ENCODE measurements at regions not wholly inside any gene's neighbourhood (a gene's known extent, or its start where the extent isn't known, plus 50 kb on each side); places are given as distances from the start of the nearest gene placed in this dataset.
"Not testable (repeated sequence)": the region's sequence is repeated elsewhere in the genome, so short reads cannot be mapped to it uniquely, and the experiment has no call there.

GRCh38 chr5:126046846-126047571 lies 376.2 kb upstream of the GRAMD2B start:
- FAIRE-seq: no peak

DNA sequence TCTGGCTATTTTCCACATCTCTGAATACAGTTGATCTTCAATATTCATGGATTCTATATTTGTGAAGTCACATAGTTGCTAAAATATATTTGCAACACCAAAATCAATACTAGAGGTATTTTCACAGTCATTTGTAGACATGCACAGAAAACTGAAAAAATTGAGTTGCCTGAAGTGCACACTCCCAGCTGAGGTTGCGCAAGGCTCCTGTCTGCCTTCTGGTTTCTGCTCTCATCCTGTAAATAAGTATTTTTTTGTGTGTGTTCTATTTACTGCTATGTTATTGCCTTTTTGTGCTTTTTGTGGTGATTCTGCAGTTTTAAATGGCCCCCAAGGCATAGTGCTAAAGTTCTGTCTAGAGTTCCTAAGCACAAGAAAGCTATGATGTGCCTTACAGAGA lies 371.1 kb upstream of the GRAMD2B start:
- FAIRE-seq: no peak

- no peak for FAIRE-seq
These were observed 370.4 kb upstream of the GRAMD2B start for GRCh38 chr5:126052791-126053190.

GRCh38 chr5:126053630-126054029 lies 369.6 kb upstream of the GRAMD2B start:
- no peak for FAIRE-seq

- no peak for FAIRE-seq
These were observed 368.4 kb upstream of the GRAMD2B start for GRCh38 chr5:126054577-126055347.

- no peak for FAIRE-seq
These were observed 367.9 kb upstream of the GRAMD2B start for GRCh38 chr5:126055348-126055729.

DNA sequence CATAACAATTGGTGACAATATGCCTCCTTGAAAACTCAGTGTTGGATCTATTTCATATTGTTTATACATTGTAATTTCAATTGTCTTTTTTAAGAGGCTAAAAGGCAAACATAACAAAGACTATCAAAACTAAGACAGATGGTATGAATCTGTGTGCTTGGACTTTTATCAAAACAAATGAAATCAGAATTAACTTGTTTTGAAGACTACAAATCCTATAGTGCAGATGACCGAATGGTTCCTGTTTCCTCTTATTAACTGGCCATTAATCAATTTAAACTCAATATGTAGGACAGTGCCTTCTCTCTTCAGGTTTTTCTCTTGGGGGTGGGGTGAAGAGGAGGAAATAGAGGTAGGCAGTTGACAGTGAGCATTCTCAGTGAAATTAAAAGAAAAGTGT lies 366.9 kb upstream of the GRAMD2B start:
- no peak for FAIRE-seq

DNA sequence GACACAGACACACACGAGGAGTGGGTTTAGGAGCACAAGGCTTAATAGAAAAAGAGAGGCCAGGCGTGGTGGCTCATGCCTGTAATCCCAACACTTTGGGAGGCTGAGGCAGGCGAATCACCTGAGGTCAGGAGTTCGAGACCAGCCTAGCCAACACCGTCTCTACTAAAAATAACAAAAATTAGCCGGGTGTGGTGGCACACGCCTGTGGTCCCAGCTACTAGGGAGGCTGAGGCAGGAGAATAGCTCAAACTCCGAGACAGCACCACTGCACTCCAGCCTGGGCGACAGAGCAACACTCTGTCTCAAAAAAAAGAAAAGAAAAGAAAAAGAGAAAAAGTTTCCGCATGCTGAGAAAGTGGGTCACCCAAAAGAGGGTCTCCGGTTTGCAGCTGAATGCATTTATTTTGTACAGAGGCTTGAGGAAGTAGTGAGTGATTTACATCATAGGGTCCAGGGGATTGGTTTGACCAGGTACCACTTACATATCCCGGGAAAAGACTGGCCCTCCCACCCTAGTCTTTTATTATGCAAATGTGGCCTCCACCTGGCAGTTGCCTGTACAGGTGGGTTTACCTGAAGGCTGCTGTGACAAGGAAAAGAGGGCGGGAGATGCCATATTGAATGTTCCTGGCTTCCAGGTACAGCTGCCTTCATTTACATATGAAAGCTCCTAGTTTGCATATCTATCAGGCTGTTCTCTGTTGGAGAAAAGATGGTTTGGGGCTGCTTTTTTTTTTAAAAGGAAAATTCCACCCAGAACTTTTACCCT lies 366.2 kb upstream of the GRAMD2B start:
- no peak for FAIRE-seq

GRCh38 chr5:126058392-126058791 lies 364.8 kb upstream of the GRAMD2B start:
- not testable (repeated sequence) for FAIRE-seq

DNA sequence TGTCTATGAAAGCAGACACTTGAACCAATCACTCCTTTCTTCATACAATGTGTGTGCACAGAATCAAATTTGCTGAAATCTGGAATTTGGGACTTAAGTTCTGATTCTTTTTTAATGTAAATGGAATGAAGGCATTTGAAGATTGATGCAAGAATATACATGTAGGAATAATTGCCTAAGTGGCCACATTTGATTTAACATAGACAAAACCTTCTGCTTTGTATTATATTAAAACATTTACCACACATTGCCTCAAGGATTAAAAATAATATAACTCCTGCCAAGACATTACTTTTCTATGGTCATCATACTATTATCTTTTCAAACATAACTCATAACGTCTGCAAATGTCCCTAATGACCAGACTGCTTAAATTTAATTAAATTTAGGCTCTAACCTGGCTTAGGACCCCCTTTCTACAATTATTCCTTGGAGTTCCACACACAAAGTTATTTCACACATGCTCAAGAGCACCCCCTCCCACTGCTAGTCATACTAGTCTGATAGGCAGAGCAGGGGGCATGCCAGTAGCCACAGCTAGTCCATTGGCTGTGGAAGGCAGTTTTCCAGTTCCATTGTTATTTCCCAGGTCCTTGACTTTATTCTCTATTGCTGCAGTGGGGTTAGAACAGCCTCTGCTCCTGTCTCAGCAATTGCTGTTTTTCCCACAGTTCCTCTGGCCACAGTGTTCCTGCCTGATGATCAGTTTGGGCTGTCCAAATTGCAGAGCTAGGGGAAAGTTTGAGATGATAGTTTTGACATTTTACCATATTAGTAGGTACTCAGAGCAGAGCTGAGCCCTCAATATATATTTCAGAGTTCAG lies 360.6 kb upstream of the GRAMD2B start:
- no peak for FAIRE-seq

DNA sequence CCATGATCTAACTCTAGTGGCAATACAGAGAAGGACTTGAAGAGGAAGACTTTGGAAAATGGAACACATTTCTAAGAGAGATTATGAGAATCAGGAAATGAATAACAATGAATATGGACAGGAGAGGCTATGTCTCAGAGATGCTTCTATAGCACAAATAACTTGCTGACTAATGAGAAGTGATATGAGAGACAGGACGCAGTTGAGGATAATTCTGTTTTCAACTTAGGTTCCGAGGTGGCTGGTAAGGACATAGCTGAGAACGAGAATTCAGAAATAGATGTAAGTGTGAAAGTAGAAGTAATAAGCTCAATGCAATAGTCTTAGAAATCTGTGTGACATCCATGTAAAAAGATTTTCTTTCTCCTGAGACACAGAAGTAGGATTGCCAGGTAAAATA lies 358.1 kb upstream of the GRAMD2B start:
- no peak for FAIRE-seq

DNA sequence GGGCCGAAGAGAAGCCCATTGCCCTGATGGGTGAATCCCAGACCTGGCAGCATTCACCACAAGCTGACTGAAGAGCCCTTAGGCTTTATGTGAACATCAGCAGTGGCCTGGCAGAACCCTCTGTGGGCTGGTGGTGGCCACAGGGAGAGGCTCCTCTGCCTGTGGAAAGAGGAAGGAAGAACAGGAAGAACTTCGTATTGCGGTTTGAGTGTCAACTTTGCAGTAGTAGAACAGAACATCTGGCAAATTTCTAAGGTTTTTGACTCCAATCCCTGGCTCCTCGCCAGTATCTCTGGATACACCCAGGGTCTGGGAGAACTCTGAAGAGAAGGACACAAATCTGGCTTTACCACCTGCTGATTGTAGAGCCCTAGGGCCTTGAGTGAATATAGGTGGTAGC lies 356.4 kb upstream of the GRAMD2B start:
- FAIRE-seq: no peak

DNA sequence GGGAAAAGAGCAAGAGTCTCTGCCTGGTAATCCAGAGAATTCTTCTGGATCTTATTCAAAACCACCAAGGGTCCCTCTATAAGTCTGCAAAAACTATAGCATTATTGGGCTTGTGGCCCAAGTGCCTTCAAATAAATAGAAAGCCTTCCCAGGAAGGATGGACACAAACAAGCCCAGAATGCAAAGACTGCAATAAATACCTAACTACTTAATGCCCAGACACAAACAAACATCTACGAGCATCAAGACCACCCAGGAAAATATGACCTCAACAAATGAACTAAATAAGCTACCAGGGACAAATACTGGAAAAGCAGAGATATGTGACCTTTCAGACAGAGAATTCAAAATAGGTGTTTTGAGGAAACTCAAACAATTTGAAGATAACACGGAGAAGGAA lies 355.8 kb upstream of the GRAMD2B start:
- no peak for FAIRE-seq

- FAIRE-seq: no peak
These were observed 353.9 kb upstream of the GRAMD2B start for GRCh38 chr5:126069329-126069728.

DNA sequence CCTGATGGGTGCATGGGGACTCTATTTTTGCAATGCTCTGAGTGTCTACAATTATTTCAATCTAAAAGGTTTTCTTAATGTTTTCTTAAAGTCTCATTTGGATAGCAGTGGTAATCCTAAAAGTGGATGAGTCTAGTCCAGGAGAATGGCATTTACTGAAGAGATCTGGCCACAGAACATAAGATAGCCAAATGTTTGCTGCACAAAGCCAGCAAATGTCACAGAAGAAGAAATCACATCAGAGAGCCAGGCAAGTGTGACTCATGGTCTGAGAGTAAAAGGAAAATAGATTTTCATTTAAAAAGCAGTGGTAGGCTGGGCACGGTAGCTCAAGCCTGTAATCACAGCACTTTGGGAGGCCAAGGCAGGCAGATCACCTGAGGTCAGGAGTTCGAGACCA lies 352.7 kb upstream of the GRAMD2B start:
- FAIRE-seq: no peak

DNA sequence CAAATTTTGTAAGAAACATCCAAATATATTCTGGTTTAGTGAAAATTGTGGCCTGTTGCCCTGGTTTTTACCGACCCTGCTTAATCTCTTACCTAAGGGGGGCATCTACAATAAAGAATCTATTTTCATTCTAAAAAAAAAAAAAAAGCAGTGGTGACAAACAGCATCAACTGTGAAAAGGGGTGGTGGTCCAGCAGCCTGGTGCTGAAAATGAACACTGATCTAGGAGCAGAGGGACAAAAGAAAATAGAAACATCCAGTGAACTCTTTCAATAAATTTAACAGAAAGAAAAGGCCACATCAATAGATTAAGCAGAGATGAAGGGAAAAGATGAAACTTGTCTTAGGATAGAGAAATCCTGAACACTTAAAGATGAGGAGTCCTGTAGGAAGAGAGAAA lies 348.7 kb upstream of the GRAMD2B start:
- FAIRE-seq: no peak

DNA sequence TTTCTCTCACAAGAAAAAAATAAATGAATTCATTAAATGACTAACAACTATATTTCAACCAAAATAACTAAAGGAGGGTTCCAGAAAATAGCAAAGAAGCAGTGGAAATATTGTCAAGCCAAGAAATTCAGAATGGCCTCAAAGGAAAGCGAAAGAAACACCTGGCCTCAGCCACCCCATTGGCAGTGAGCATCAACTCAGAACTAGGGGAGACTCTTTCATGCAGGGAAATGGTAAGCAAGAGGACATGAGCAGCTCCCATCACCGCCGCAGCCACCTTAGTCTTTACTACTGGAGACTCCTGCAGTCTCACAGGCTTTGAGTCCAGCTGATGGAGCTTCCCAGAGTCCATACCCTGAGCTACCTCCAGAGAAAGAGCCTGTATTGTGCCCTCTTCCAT lies 343.9 kb upstream of the GRAMD2B start:
- no peak for FAIRE-seq

- no peak for FAIRE-seq
These were observed 342.0 kb upstream of the GRAMD2B start for GRCh38 chr5:126081209-126081608.

DNA sequence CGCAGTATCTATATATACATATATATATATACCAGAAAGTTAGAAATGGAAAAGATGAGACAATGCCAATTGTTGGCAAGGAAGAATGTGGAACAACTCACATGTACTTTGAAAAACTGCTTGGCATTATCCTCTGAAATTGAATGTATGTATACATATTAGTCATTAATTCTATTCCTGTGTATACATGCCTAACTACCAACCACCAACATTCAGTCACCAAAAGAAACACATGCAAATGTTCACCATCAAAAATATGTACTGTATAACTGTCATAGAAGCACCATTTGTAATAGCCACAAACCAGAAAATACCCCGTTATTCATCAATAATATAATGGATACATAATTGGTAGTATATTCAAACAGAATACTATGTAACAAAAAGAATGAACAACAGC lies 330.2 kb upstream of the GRAMD2B start:
- no peak for FAIRE-seq

DNA sequence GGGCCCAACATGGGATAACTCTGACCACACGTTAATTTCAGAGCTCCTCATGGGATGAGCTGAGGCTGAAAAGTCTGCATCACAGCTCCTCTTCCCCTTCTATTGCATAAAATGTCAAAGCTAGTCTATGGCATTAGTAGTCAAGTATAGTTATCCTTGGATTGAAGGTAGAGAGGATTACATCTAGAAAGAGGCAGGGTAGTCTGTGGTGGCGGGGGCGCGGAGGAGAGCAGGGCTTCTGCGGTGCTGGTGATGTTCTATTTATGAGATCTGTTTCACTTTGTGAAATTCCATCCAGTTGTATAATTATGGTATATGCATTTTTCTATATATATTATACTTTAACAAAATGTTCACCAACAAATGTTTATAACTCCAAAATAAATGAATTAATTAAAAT lies 329.5 kb upstream of the GRAMD2B start:
- FAIRE-seq: no peak

- FAIRE-seq: no peak
These were observed 328.2 kb upstream of the GRAMD2B start for GRCh38 chr5:126094991-126095390.

DNA sequence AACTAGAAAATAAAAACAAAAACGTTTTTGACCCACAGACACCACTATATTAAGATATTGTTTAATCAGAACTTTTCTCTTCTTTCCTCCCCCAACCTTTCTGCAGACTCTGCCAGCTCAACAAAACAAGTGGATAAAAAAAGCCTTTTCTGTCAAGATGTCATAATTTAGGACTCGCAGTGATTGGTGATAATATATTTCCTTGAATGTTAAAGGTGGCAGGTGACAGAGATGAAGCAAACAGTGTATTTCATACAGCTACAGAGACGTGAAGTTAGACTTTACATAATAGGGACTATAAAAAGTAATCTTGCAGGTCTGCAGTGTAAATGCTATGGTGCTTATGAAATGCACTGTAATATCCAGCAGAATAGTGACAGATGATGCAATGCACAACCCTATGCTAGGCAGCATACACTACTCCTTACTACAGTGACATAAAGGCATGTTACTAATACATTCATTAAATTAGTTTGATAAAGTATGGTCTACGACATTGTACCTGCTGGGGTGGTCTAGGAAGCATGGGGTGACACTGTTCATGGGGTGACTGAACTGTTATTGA lies 326.7 kb upstream of the GRAMD2B start:
- no peak for FAIRE-seq

DNA sequence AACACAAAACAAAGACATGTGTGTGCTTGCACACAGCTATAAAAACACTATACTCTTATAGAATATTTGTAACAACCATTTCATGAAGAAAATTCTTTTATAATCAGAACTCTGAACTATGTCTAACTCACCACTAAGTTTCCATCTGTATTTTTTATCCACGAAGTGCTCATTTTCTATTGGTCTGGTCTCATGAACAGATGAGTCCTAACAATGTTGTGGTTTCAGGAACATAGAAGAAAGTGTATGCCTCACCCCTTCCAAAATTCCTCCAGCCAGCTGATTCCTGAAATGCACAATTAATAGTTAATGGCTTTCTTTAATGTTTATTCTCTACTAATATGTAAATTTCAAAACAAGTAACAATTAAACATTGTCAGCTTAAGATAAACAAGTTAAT lies 325.3 kb upstream of the GRAMD2B start:
- no peak for FAIRE-seq
